Loucy (cell line): ENCODE measurements at regions not wholly inside any gene's neighbourhood (a gene's known extent, or its start where the extent isn't known, plus 50 kb on each side); places are given as distances from the start of the nearest gene placed in this dataset.

ENCODE experiments used
- H2AFZ ChIP-seq: fragments of 200-600 bp; sonication (generic); 2 replicates; pipeline ENCODE4 v1.6.0; 2016; ENCODE audit warnings: antibody characterized with exemption, mild to moderate bottlenecking, low read length, moderate library complexity
- H3F3A ChIP-seq: fragments of 200-600 bp; 2 replicates; pipeline ENCODE4 v1.6.0; 2016; ENCODE audit warnings: antibody characterized with exemption, low read depth, mild to moderate bottlenecking
- H3K27me3 ChIP-seq: fragments of 200-600 bp; sonication (generic); 2 replicates; pipeline ENCODE4 v1.6.1; 2014; ENCODE audit warnings: low read length, mild to moderate bottlenecking; ENCODE audit not compliant: insufficient read depth, poor library complexity, severe bottlenecking
- H3K36me3 ChIP-seq: fragments of 200-600 bp; sonication (generic); 2 replicates; pipeline ENCODE4 v1.6.1; 2016; ENCODE audit warnings: low read length; ENCODE audit not compliant: insufficient read depth
- H3K4me1 ChIP-seq: fragments of 200-600 bp; sonication (generic); 2 replicates; pipeline ENCODE4 v1.5.1; 2014; ENCODE audit warnings: low read length, mild to moderate bottlenecking; ENCODE audit not compliant: insufficient read depth, poor library complexity, severe bottlenecking
- H3K4me2 ChIP-seq: fragments of 200-600 bp; sonication (generic); 2 replicates; pipeline ENCODE4 v1.6.0; 2014; ENCODE audit warnings: antibody characterized with exemption, low read length, low read depth, mild to moderate bottlenecking; ENCODE audit not compliant: poor library complexity, severe bottlenecking
- H3K4me3 ChIP-seq: fragments of 200-600 bp; sonication (generic); 2 replicates; pipeline ENCODE4 v1.5.1; 2014; ENCODE audit warnings: low read length, mild to moderate bottlenecking, mixed read lengths; ENCODE audit not compliant: poor library complexity, severe bottlenecking
- H3K79me2 ChIP-seq: fragments of 200-600 bp; sonication (generic); 2 replicates; pipeline ENCODE4 v1.6.1; 2014; ENCODE audit warnings: low read length; ENCODE audit not compliant: insufficient read depth
- H3K9ac ChIP-seq: fragments of 200-600 bp; sonication (generic); 2 replicates; pipeline ENCODE4 v1.6.0; 2014; ENCODE audit warnings: mild to moderate bottlenecking, low read depth, low read length, moderate library complexity; ENCODE audit not compliant: poor library complexity, severe bottlenecking
- H3K9me2 ChIP-seq: fragments of 200-600 bp; sonication (generic); replicated peaks from 2 replicates; pipeline ENCODE4 v1.6.1; 2016; ENCODE audit warnings: low read depth, low read length, mixed read lengths
- H3K9me3 ChIP-seq: fragments of 200-600 bp; sonication (generic); 2 replicates; pipeline ENCODE4 v1.6.1; 2014; ENCODE audit warnings: mild to moderate bottlenecking, antibody characterized with exemption, low read length, low read depth; ENCODE audit not compliant: insufficient read depth
- H4K20me1 ChIP-seq: fragments of 200-600 bp; sonication (generic); 2 replicates; pipeline ENCODE4 v1.6.0; 2014; ENCODE audit warnings: antibody characterized with exemption, low read length, mild to moderate bottlenecking; ENCODE audit not compliant: insufficient read depth, poor library complexity, severe bottlenecking
- CTCF ChIP-seq: fragments of 200-600 bp; sonication (generic); conservative IDR thresholded peaks from 2 replicates; pipeline ENCODE4 v1.5.1; 2014; ENCODE audit warnings: mild to moderate bottlenecking, antibody characterized with exemption, low read length
- EZH2phosphoT487 ChIP-seq: fragments of 200-600 bp; IDR thresholded peaks from 2 replicates; pipeline ENCODE4 v1.6.1; 2018; ENCODE audit warnings: antibody characterized with exemption, mild to moderate bottlenecking, moderate library complexity, borderline replicate concordance

GRCh38 chr3:132254076-132254755 is 63.0 kb upstream of the ACP3 start:
- no peak overlapping the region for H2AFZ ChIP-seq
- TF ChIP-seq EZH2phosphoT487 (no peak), CTCF (no peak)

GRCh38 chr3:132255041-132255745 is 62.0 kb upstream of the ACP3 start:
- Histone ChIP-seq H2AFZ (no peak overlapping the region), H3K9me2 (no peaks in the 10 kb centered on the region), H3K4me1 (peaks cover 3% of the 10 kb centered on the region), H3K4me2 (no peak overlapping the region), H4K20me1 (no peaks in the 10 kb centered on the region), H3K79me2 (no peaks in the 10 kb centered on the region), H3F3A (no peaks in the 10 kb centered on the region), H3K9me3 (no peaks in the 10 kb centered on the region), H3K36me3 (no peaks in the 10 kb centered on the region), H3K27me3 (no peaks in the 10 kb centered on the region), H3K9ac (no peak overlapping the region), H3K4me3 (no peak overlapping the region)
- no peak for TF ChIP-seq CTCF
- TF ChIP-seq EZH2phosphoT487: no peak

More at GRCh38 chr3:132254076-132254755, 63.0 kb upstream of the ACP3 start:
- Histone ChIP-seq H3K79me2 (no peaks in the 10 kb centered on the region), H3K9me2 (no peaks in the 10 kb centered on the region), H3K27me3 (no peaks in the 10 kb centered on the region), H3K4me3 (no peak overlapping the region), H3K4me2 (no peak overlapping the region), H3K36me3 (no peaks in the 10 kb centered on the region), H4K20me1 (no peaks in the 10 kb centered on the region), H3K9ac (no peak overlapping the region), H3K4me1 (peaks cover 3% of the 10 kb centered on the region), H3K9me3 (no peaks in the 10 kb centered on the region), H3F3A (no peaks in the 10 kb centered on the region)

- Histone ChIP-seq H3K4me2 (no peak overlapping the region), H3K27me3 (no peaks in the 10 kb centered on the region)
These were observed 60.2 kb upstream of the ACP3 start for GRCh38 chr3:132256989-132257388.

More at GRCh38 chr3:132256989-132257388, 60.2 kb upstream of the ACP3 start:
- H3K9me3 ChIP-seq: no peaks in the 10 kb centered on the region
- H3K4me3 ChIP-seq: no peak overlapping the region
- H3K9me2 ChIP-seq: no peaks in the 10 kb centered on the region
- peaks cover 3% of the 10 kb centered on the region for H3K4me1 ChIP-seq
- H3K9ac ChIP-seq: no peak overlapping the region
- peak; percentile 44 for TF ChIP-seq CTCF
- no peak for TF ChIP-seq EZH2phosphoT487
- no peaks in the 10 kb centered on the region for H3F3A ChIP-seq
- H2AFZ ChIP-seq: no peak overlapping the region
- no peaks in the 10 kb centered on the region for H4K20me1 ChIP-seq
- H3K36me3 ChIP-seq: no peaks in the 10 kb centered on the region
- no peaks in the 10 kb centered on the region for H3K79me2 ChIP-seq
